HL-60 (cell line): ENCODE measurements at regions not wholly inside any gene's neighbourhood (a gene's known extent, or its start where the extent isn't known, plus 50 kb on each side); places are given as distances from the start of the nearest gene placed in this dataset.

Experiments used
- DNase-seq, 2 experiments: peaks; one replicate each; pipeline ENCODE4 v3.0.0-alpha.2; 2010 to 2020; ENCODE audit warnings: low read depth in 1 of 2, low spot score in 1 of 2
- H3K27ac ChIP-seq: fragments of 250-450 bp; sonication (Bioruptor Pico); replicated peaks from 2 replicates; pipeline ENCODE4 v1.5.1; 2020; ENCODE audit warnings: mild to moderate bottlenecking, moderate library complexity
- H3K27me3 ChIP-seq: fragments of 250-450 bp; sonication (Bioruptor Pico); 2 replicates; pipeline ENCODE4 v1.5.1; 2021; ENCODE audit warnings: mild to moderate bottlenecking, moderate library complexity; ENCODE audit not compliant: insufficient read depth, poor library complexity, severe bottlenecking
- H3K4me3 ChIP-seq: replicated peaks from 2 replicates; pipeline ENCODE4 v1.5.1; 2011; ENCODE audit warnings: mild to moderate bottlenecking, control low read depth, low read length; ENCODE audit not compliant: insufficient read depth
- GABPA ChIP-seq: IDR thresholded peaks from 2 replicates; pipeline ENCODE4 v1.6.1; 2012; ENCODE audit warnings: low read depth
- POLR2AphosphoS5 ChIP-seq: IDR thresholded peaks from 2 replicates; pipeline ENCODE4 v1.6.1; 2012; ENCODE audit warnings: low read depth
- REST ChIP-seq: IDR thresholded peaks from 2 replicates; pipeline ENCODE4 v1.6.1; 2012; ENCODE audit warnings: low read depth; ENCODE audit not compliant: insufficient replicate concordance
- SPI1 ChIP-seq: IDR thresholded peaks from 2 replicates; pipeline ENCODE4 v1.6.1; 2012; ENCODE audit warnings: low read depth, mild to moderate bottlenecking, borderline replicate concordance
- TF ChIP-seq, protein P1 (sequence below): IDR thresholded peaks from one replicate; pipeline ENCODE4 v1.5.1; 2011; ENCODE audit warnings: low read length, control low read depth, inconsistent platforms; ENCODE audit not compliant: insufficient read depth

DNA sequence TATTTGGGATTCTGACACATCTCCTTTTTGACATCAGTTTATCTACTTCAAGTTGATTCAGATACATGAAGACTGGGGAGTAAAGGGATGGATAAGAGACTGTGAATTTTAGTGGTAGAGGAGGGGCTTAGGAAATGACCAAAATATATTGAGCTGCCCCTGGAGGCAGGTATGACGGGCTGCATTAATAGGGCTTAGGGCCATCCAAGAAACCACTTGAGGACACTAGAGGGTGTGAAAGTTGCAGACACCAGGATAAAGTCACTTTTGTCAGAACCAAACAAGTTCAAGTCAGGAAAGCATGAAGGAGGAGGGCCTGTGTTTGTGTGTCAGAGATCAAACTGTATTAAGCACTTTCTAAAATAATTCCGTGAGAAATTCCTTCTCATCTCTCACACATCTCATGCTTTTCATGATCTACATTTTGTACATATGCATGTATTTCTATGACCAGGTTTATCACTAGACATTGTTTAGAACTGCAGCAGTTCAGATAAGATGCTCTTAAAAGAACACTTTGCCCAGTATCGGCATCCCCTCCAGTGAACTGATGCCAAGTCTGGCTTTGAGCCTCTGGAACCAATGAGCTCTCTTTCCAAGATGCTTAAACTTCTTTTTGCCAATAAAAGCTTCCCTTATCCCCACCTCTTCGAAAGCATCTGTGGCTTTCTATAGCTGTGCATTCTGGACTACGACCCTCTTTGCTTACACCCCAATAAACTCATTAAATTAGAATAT is 136.9 kb downstream of the SLC38A1 start:
- DNase-seq, result no peak
- H3K4me3 ChIP-seq, result no peak overlapping the region
- TF ChIP-seq, protein P1, sequence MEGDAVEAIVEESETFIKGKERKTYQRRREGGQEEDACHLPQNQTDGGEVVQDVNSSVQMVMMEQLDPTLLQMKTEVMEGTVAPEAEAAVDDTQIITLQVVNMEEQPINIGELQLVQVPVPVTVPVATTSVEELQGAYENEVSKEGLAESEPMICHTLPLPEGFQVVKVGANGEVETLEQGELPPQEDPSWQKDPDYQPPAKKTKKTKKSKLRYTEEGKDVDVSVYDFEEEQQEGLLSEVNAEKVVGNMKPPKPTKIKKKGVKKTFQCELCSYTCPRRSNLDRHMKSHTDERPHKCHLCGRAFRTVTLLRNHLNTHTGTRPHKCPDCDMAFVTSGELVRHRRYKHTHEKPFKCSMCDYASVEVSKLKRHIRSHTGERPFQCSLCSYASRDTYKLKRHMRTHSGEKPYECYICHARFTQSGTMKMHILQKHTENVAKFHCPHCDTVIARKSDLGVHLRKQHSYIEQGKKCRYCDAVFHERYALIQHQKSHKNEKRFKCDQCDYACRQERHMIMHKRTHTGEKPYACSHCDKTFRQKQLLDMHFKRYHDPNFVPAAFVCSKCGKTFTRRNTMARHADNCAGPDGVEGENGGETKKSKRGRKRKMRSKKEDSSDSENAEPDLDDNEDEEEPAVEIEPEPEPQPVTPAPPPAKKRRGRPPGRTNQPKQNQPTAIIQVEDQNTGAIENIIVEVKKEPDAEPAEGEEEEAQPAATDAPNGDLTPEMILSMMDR, result no peak
- no peak for TF ChIP-seq POLR2AphosphoS5
- no peak overlapping the region for H3K27ac ChIP-seq
- H3K27me3 ChIP-seq, result peaks cover 9% of the 10 kb centered on the region

DNA sequence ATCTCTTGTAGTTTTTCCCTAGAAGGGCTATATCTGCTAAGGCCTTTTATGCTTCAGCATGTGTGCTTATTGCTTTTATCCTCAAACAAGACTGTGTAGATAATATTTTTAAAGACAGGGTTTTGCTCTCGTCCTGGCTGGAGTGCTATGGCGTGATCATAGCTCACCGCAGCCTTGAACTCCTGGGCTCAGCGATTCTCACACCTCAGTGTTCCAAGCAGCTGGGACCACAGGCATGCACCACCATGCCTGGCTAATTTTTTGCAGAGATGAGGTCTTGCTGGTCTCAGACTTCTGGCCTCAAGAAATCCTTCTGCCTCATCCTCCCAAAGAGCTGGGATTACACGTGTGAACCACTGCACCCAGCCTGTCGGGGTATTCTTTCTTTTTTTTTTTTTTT is 137.3 kb upstream of the SCAF11 start:
- Histone ChIP-seq H3K27ac (no peak overlapping the region), H3K27me3 (peaks cover 5% of the 10 kb centered on the region), H3K4me3 (no peak overlapping the region)
- DNase-seq, result no peak
- TF ChIP-seq REST, result no peak
- TF ChIP-seq, protein P1, result no peak
- TF ChIP-seq GABPA, result no peak
- no peak for TF ChIP-seq POLR2AphosphoS5
- no peak for TF ChIP-seq SPI1

- Histone ChIP-seq H3K27ac (no peak overlapping the region), H3K4me3 (no peak overlapping the region), H3K27me3 (peaks cover under 1% of the 10 kb centered on the region)
- DNase-seq, result no peak
- TF ChIP-seq REST (no peak), POLR2AphosphoS5 (no peak), GABPA (no peak), SPI1 (no peak)
- TF ChIP-seq, protein P1, result no peak
These were observed 135.8 kb upstream of the SCAF11 start for GRCh38 chr12:46126050-46126727.
